ENCODE measurements at regions not wholly inside any gene's neighbourhood (a gene's known extent, or its start where the extent isn't known, plus 50 kb on each side); places are given as distances from the start of the nearest gene placed in this dataset.

DNA sequence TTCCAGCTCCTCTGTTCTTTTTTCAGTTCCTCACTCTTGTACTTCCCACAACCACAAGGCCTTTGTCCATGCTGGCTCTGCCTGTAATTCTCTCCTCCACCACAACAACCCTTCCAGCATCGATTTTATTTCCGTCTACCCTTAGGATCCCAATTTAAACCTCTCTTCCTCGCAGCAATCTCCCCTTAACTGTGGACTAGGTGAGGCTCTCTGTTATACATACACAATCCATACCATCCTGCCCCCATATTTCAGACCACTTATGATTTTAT, 90.4 kb upstream of the ZC3H11B start:
- intact Hi-C loops (cut with micrococcal nuclease; ENCODE audit: unreplicated experiment): no loop called here
- DNase-seq (ENCODE audit: low spot score) (no peak), ATAC-seq (no peak)

More for the DNA sequence above, 90.4 kb upstream of the ZC3H11B start:
- H3K36me3 ChIP-seq (replicated peaks in 1 of 2; ENCODE audit: control insufficient read depth in 1 of 2, insufficient read depth in 2 of 2, low read length in 2 of 2): no peaks in the 10 kb centered on the region
- no peak for FAIRE-seq
- CTCF ChIA-PET (ENCODE audit: low intra/inter-chr PET ratio, low total read pairs): interaction anchor here (0.7 kb wide), 1 partner anchor 39 kb away, joined by 3 read pairs; no protein-coding TSS in a partner anchor
- in situ Hi-C loops (cut with HindIII; ENCODE audit: extremely low pct_ligation_motif_present, low pct_unique_long_range_greater_than_20kb): no loop called here
- H3K79me2 ChIP-seq (ENCODE audit: insufficient read depth, low read length): no peaks in the 10 kb centered on the region
- no TSS peak for BruUV-seq (replicated peaks)
- no peak overlapping the region for H3K4me2 ChIP-seq (ENCODE audit: low read depth, low read length)
- H3K27ac ChIP-seq (ENCODE audit: extremely low read length, insufficient read depth, low read length): no peak overlapping the region
- POLR2A ChIA-PET: no interaction called here
- 10% methylated on average over 3 of the region's 3 CpGs for WGBS (ENCODE audit: low lambda C conversion rate)
- H3K4me1 ChIP-seq (ENCODE audit: insufficient read depth, low read length): no peaks in the 10 kb centered on the region
- H3K9ac ChIP-seq (ENCODE audit: insufficient read depth, low read depth, low read length): no peak overlapping the region
- H3K9me3 ChIP-seq (ENCODE audit: low read length): no peaks in the 10 kb centered on the region
- H3K4me3 ChIP-seq (replicated peaks in 1 of 3; ENCODE audit: insufficient read depth in 1 of 3, low read depth in 2 of 3, low read length in 3 of 3): no peak overlapping the region
- H3K27me3 ChIP-seq (ENCODE audit: control insufficient read depth in 1 of 2, insufficient read depth in 2 of 2, low read length in 2 of 2): 0 out of 5 replicates have a peak, but pooled peaks cover 0 to 4% of the 10 kb centered on the region in 2 experiments
- no peak overlapping the region for H2AFZ ChIP-seq (ENCODE audit: low read length)
- TF ChIP-seq SMC3 (IDR thresholded peaks at IDR 0.05; ENCODE audit: low read length) (no peak), HNRNPUL1 (IDR thresholded peaks at IDR 0.05; ENCODE audit: low read depth, low read length) (no peak), RAD51 (IDR thresholded peaks at IDR 0.05; ENCODE audit: borderline replicate concordance) (no peak), TOPORS (CRISPR knock-in tag; IDR thresholded peaks at IDR 0.05) (no peak), RBM39 (IDR thresholded peaks at IDR 0.05; ENCODE audit: low read depth, low read length, poor library complexity, severe bottlenecking) (no peak), ETV6 (CRISPR knock-in tag; conservative IDR thresholded peaks at IDR 0.05) (no peak), ZNF274 (CRISPR knock-in tag; IDR thresholded peaks at IDR 0.05) (no peak), ZNF766 (CRISPR knock-in tag; IDR thresholded peaks at IDR 0.05; ENCODE audit: borderline replicate concordance) (no peak), ZNF225 (CRISPR knock-in tag; IDR thresholded peaks at IDR 0.05) (no peak), ZFP41 (CRISPR knock-in tag; IDR thresholded peaks at IDR 0.05; ENCODE audit: borderline replicate concordance) (no peak)
- TF ChIP-seq, protein P1, sequence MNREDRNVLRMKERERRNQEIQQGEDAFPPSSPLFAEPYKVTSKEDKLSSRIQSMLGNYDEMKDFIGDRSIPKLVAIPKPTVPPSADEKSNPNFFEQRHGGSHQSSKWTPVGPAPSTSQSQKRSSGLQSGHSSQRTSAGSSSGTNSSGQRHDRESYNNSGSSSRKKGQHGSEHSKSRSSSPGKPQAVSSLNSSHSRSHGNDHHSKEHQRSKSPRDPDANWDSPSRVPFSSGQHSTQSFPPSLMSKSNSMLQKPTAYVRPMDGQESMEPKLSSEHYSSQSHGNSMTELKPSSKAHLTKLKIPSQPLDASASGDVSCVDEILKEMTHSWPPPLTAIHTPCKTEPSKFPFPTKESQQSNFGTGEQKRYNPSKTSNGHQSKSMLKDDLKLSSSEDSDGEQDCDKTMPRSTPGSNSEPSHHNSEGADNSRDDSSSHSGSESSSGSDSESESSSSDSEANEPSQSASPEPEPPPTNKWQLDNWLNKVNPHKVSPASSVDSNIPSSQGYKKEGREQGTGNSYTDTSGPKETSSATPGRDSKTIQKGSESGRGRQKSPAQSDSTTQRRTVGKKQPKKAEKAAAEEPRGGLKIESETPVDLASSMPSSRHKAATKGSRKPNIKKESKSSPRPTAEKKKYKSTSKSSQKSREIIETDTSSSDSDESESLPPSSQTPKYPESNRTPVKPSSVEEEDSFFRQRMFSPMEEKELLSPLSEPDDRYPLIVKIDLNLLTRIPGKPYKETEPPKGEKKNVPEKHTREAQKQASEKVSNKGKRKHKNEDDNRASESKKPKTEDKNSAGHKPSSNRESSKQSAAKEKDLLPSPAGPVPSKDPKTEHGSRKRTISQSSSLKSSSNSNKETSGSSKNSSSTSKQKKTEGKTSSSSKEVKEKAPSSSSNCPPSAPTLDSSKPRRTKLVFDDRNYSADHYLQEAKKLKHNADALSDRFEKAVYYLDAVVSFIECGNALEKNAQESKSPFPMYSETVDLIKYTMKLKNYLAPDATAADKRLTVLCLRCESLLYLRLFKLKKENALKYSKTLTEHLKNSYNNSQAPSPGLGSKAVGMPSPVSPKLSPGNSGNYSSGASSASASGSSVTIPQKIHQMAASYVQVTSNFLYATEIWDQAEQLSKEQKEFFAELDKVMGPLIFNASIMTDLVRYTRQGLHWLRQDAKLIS (CRISPR knock-in tag; IDR thresholded peaks at IDR 0.05): no peak
- H4K20me1 ChIP-seq (ENCODE audit: insufficient read depth, low read length): no peaks in the 10 kb centered on the region

All from HepG2 (cell line).